Duodenal mucosa (tissue), 2 donors: ENCODE measurements at regions not wholly inside any gene's neighbourhood (a gene's known extent, or its start where the extent isn't known, plus 50 kb on each side); places are given as distances from the start of the nearest gene placed in this dataset.
"Not testable (repeated sequence)": the region's sequence is repeated elsewhere in the genome, so short reads cannot be mapped to it uniquely, and the experiment has no call there.

Experiments used
- H3K27ac ChIP-seq: one replicate; pipeline ENCODE4 v1.7.0; 2013; ENCODE audit warnings: low read depth, low read length
- H3K27me3 ChIP-seq, 2 donors: one replicate each; pipeline ENCODE4 v1.7.0; 2013; ENCODE audit warnings: low read length in 2 of 2, control low read depth in 1 of 2; ENCODE audit not compliant: insufficient read depth in 2 of 2, control insufficient read depth in 1 of 2
- H3K36me3 ChIP-seq, 2 donors: one replicate each; pipeline ENCODE4 v1.7.0; 2013; ENCODE audit warnings: low read length in 2 of 2, control low read depth in 1 of 2; ENCODE audit not compliant: insufficient read depth in 2 of 2, control insufficient read depth in 1 of 2
- H3K4me1 ChIP-seq, 2 donors: one replicate each; pipeline ENCODE4 v1.7.0; 2013; ENCODE audit warnings: low read length in 2 of 2, control low read depth in 1 of 2; ENCODE audit not compliant: insufficient read depth in 2 of 2, control insufficient read depth in 1 of 2
- H3K4me3 ChIP-seq, 2 donors: one replicate each; pipeline ENCODE4 v1.7.0; 2013; ENCODE audit warnings: low read length in 2 of 2, low read depth in 1 of 2
- H3K9ac ChIP-seq, 2 donors: one replicate each; pipeline ENCODE4 v1.7.0; 2013; ENCODE audit warnings: low read length in 2 of 2, low read depth in 1 of 2
- H3K9me3 ChIP-seq, 2 donors: one replicate each; pipeline ENCODE4 v1.7.0; 2013; ENCODE audit warnings: low read length in 2 of 2, control low read depth in 1 of 2; ENCODE audit not compliant: control insufficient read depth in 1 of 2

- H3K36me3 ChIP-seq, H3K9me3 ChIP-seq, H3K9ac ChIP-seq, H3K4me3 ChIP-seq, H3K4me1 ChIP-seq, H3K27ac ChIP-seq, H3K27me3 ChIP-seq: not testable (repeated sequence)
These were observed 293.4 kb downstream of the NPIPA7 start for GRCh38 chr16:16672180-16672812.

- H3K36me3 ChIP-seq, H3K27me3 ChIP-seq, H3K4me1 ChIP-seq, H3K4me3 ChIP-seq, H3K9ac ChIP-seq, H3K27ac ChIP-seq, H3K9me3 ChIP-seq: not testable (repeated sequence)
These were observed 295.9 kb downstream of the NPIPA7 start for GRCh38 chr16:16674820-16675219.

GRCh38 chr16:16721849-16722248 is 342.9 kb downstream of the NPIPA7 start:
- not testable (repeated sequence) for H3K36me3 ChIP-seq, H3K9me3 ChIP-seq, H3K9ac ChIP-seq, H3K27me3 ChIP-seq, H3K4me3 ChIP-seq, H3K4me1 ChIP-seq, H3K27ac ChIP-seq

GRCh38 chr16:16722666-16723065 is 343.7 kb downstream of the NPIPA7 start:
- not testable (repeated sequence) for H3K27ac ChIP-seq, H3K9me3 ChIP-seq, H3K36me3 ChIP-seq, H3K4me3 ChIP-seq, H3K4me1 ChIP-seq, H3K27me3 ChIP-seq, H3K9ac ChIP-seq

GRCh38 chr16:16723819-16724519 is 345.0 kb downstream of the NPIPA7 start:
- H3K4me1 ChIP-seq, H3K9me3 ChIP-seq, H3K4me3 ChIP-seq, H3K27me3 ChIP-seq, H3K36me3 ChIP-seq, H3K9ac ChIP-seq, H3K27ac ChIP-seq: not testable (repeated sequence)

- H3K27ac ChIP-seq, H3K9ac ChIP-seq, H3K36me3 ChIP-seq, H3K4me1 ChIP-seq, H3K27me3 ChIP-seq, H3K9me3 ChIP-seq, H3K4me3 ChIP-seq: not testable (repeated sequence)
These were observed 348.1 kb downstream of the NPIPA7 start for GRCh38 chr16:16727048-16727447.

GRCh38 chr16:16742573-16742972 is 363.6 kb downstream of the NPIPA7 start:
- H3K27ac ChIP-seq, H3K4me1 ChIP-seq, H3K27me3 ChIP-seq, H3K4me3 ChIP-seq, H3K9me3 ChIP-seq, H3K9ac ChIP-seq, H3K36me3 ChIP-seq: not testable (repeated sequence)

GRCh38 chr16:16754992-16755667 is 376.2 kb downstream of the NPIPA7 start:
- H3K4me1 ChIP-seq, H3K27me3 ChIP-seq, H3K9ac ChIP-seq, H3K9me3 ChIP-seq, H3K4me3 ChIP-seq, H3K36me3 ChIP-seq, H3K27ac ChIP-seq: not testable (repeated sequence)

GRCh38 chr16:16763449-16763848 is 384.5 kb downstream of the NPIPA7 start:
- no peaks in the 10 kb centered on the region for H3K4me1 ChIP-seq
- H3K27ac ChIP-seq, result no peak overlapping the region
- no peaks in the 10 kb centered on the region for H3K36me3 ChIP-seq
- H3K9me3 ChIP-seq, result no peaks in the 10 kb centered on the region
- H3K9ac ChIP-seq, result no peak overlapping the region
- H3K27me3 ChIP-seq, result no peaks in the 10 kb centered on the region
- no peak overlapping the region for H3K4me3 ChIP-seq

- H3K9me3 ChIP-seq, H3K36me3 ChIP-seq, H3K27me3 ChIP-seq, H3K4me3 ChIP-seq, H3K27ac ChIP-seq, H3K4me1 ChIP-seq, H3K9ac ChIP-seq: not testable (repeated sequence)
These were observed 391.8 kb downstream of the NPIPA7 start for GRCh38 chr16:16770717-16771116.
